ENCODE measurements at regions not wholly inside any gene's neighbourhood (a gene's known extent, or its start where the extent isn't known, plus 50 kb on each side); places are given as distances from the start of the nearest gene placed in this dataset.
A peak's percentile ranks its signal among the peaks of the same experiment; 100 is the strongest.

DNA sequence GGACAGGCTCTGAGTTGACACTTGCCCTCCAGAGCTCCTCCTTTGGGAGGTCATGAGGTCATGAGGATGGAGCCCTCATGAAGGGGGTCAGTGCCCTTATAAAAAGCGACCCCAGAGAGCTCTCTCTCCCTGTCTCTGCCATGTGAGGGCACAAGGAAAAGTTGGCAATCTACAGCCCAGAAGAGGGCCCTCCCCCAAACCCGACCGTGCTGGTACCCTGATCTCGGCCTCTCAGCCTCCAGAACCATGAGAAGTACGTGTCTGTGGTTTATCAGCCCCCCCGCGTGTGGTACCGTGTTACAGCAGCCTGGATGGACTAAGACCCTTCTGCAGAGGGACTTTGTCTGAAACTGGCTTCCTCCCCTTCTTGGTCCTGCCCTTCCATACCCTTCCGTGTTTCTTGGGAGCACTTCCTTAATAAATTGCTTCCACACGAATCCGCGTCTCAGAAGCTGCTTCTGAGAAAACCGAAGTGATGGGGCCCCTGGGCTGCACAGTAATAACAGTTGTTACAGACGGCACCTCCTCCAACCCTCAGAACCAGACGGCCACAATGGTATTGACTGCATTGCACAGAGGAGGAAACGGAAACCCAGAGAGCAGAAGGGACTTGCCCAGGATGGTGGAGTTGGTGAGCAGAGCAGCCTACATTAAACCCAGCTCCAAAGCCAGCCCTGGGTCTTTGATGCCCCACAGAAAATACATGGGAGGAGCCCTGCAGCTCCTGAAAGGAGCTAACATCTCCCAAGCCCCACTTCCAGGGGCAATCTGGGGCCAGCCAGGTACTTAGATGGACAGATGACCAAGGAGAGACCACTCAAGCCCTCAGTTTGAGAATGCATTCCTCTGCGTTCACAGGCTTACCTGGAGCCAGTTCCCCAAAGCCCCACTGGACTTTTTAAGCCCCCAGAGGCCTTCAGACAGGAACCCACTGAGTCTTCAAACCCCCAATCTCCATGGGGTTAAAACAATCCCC lies 242.7 kb downstream of the BCOR start:
- Histone ChIP-seq H3K27me3 (ENCODE audit: control insufficient read depth in 2 of 2, insufficient read depth in 2 of 2, low read length in 2 of 2) (no peaks in the 10 kb centered on the region), H3K27ac (ENCODE audit: extremely low read depth, low read depth, low read length) (peak overlapping the region; percentile 70), H3K4me3 (peak overlapping the region; percentile 39), H3K4me2 (ENCODE audit: insufficient read depth, low read length) (peak overlapping the region; percentile 75), H4K20me1 (replicated peaks; ENCODE audit: control insufficient read depth, insufficient read depth, low read length) (no peaks in the 10 kb centered on the region), H3K4me1 (replicated peaks in 1 of 2; ENCODE audit: control insufficient read depth in 2 of 2, insufficient read depth in 2 of 2, low read length in 2 of 2) (peaks cover 30 to 69% of the 10 kb centered on the region in 2 experiments), H3K9ac (ENCODE audit: insufficient read depth in 1 of 2, low read depth in 2 of 2, low read length in 2 of 2) (peak overlapping the region; percentile 65 to 74; a peak in 3 of 4 replicates), H2AFZ (ENCODE audit: low read depth, low read length) (peak overlapping the region; percentile 53), H3K36me3 (ENCODE audit: control insufficient read depth, insufficient read depth, low read length) (no peaks in the 10 kb centered on the region), H3K9me3 (replicated peaks; ENCODE audit: control insufficient read depth, insufficient read depth, low read depth, low read length) (no peaks in the 10 kb centered on the region), H3K79me2 (ENCODE audit: control insufficient read depth, insufficient read depth, low read length) (no peaks in the 10 kb centered on the region; the same call in 2 of the 3 replicates), H3K9me1 (ENCODE audit: control insufficient read depth, insufficient read depth, low read length) (no peaks in the 10 kb centered on the region)
- TF ChIP-seq SPI1 (IDR thresholded peaks at IDR 0.05; ENCODE audit: borderline replicate concordance, low read depth, low read length), result peak; percentile 45; the same call in 1 of the 2 replicates
- TF ChIP-seq, protein P1, sequence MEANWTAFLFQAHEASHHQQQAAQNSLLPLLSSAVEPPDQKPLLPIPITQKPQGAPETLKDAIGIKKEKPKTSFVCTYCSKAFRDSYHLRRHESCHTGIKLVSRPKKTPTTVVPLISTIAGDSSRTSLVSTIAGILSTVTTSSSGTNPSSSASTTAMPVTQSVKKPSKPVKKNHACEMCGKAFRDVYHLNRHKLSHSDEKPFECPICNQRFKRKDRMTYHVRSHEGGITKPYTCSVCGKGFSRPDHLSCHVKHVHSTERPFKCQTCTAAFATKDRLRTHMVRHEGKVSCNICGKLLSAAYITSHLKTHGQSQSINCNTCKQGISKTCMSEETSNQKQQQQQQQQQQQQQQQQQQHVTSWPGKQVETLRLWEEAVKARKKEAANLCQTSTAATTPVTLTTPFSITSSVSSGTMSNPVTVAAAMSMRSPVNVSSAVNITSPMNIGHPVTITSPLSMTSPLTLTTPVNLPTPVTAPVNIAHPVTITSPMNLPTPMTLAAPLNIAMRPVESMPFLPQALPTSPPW (CRISPR knock-in tag; IDR thresholded peaks at IDR 0.05), result peak; percentile 31; the same call in 1 of the 2 replicates
- peak; percentile 39; the same call in 1 of the 2 replicates for TF ChIP-seq NR2C1 (IDR thresholded peaks at IDR 0.05)
- peak; percentile 53; the same call in 1 of the 2 replicates for TF ChIP-seq NR2C1 (tag; IDR thresholded peaks at IDR 0.05)
- TF ChIP-seq, protein P2, sequence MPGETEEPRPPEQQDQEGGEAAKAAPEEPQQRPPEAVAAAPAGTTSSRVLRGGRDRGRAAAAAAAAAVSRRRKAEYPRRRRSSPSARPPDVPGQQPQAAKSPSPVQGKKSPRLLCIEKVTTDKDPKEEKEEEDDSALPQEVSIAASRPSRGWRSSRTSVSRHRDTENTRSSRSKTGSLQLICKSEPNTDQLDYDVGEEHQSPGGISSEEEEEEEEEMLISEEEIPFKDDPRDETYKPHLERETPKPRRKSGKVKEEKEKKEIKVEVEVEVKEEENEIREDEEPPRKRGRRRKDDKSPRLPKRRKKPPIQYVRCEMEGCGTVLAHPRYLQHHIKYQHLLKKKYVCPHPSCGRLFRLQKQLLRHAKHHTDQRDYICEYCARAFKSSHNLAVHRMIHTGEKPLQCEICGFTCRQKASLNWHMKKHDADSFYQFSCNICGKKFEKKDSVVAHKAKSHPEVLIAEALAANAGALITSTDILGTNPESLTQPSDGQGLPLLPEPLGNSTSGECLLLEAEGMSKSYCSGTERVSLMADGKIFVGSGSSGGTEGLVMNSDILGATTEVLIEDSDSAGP (CRISPR knock-in tag; IDR thresholded peaks at IDR 0.05), result no peak
- no peak for TF ChIP-seq HNRNPUL1 (IDR thresholded peaks at IDR 0.05; ENCODE audit: low read length)
- 9% methylated on average over 16 of the region's 17 CpGs for WGBS (ENCODE audit: insufficient coverage, low coverage, missing lambda C conversion rate)
- ChIA-PET CTCF (ENCODE audit: low intra/inter-chr PET ratio) (interaction anchor here (0.6 kb wide), 1 partner anchor 125 kb away, joined by 4 read pairs; no protein-coding TSS in a partner anchor), POLR2A (interaction anchor here (0.6 kb wide), 1 partner anchor 113 kb away, joined by 3 read pairs; no protein-coding TSS in a partner anchor)
- TSS peak; percentile 79 for BruUV-seq (replicated peaks)
- FAIRE-seq (no peak), ATAC-seq (peak; percentile 8; the same call in 2 of the 3 replicates), DNase-seq (ENCODE audit: extremely low read depth in 1 of 4, low spot score in 3 of 4) (peak in 1 of 4 experiments; percentile 20)
- intact Hi-C loops (cut with micrococcal nuclease) (loop anchor here (10.0 kb wide), 1 partner anchor 120 kb away; no protein-coding TSS in a partner anchor), in situ Hi-C loops (cut with MboI) (no loop called here)
